T-cell (primary cell): ENCODE measurements at regions not wholly inside any gene's neighbourhood (a gene's known extent, or its start where the extent isn't known, plus 50 kb on each side); places are given as distances from the start of the nearest gene placed in this dataset.

Source experiments
- ATAC-seq, 4 experiments: fragments of 200-7000 bp in 3 of 4; fragments of 150-1000 bp in 1 of 4; cut with Tn5 transposase; replicated peaks in 1 of 4; 1 replicate in 3 of 4; 2 replicates in 1 of 4; pipeline ENCODE4 v1.10.0; 2021; ENCODE audit warnings: moderate library complexity in 3 of 4, mild to moderate bottlenecking in 2 of 4, moderate number of reproducible peaks in 1 of 4
- CTCF ChIA-PET, 2 donors: fragments of 300-600 bp; sonication (Branson Sonifier 250); formaldehyde crosslinking; loops; one replicate each; lab custom pipeline; 2022; ENCODE audit warnings: antibody characterized with exemption in 2 of 2; lab: Charles Lee
- POLR2A ChIA-PET, 2 donors: fragments of 300-600 bp; sonication (Branson Sonifier 250); formaldehyde crosslinking; loops; one replicate each; lab custom pipeline; 2022; ENCODE audit warnings: antibody characterized with exemption in 2 of 2; lab: Charles Lee
- DNase-seq, 35 experiments: peaks; one replicate each; pipeline versions ENCODE4 v3.0.0 to v3.0.0-alpha.2; 2013 to 2023
- H3K27ac ChIP-seq: one replicate; pipeline ENCODE4 v1.5.1; 2013; ENCODE audit warnings: low read length
- H3K27me3 ChIP-seq, 2 experiments: replicated peaks in 1 of 2; 1 replicate in 1 of 2; 2 replicates in 1 of 2; pipeline versions ENCODE4 v1.6.1 to v1.7.0; 2013; ENCODE audit warnings: low read length in 1 of 2, mixed read lengths in 1 of 2; ENCODE audit not compliant: control insufficient read depth in 2 of 2, insufficient read depth in 2 of 2; ENCODE audit errors: extremely low read depth in 1 of 2
- H3K36me3 ChIP-seq, 2 donors: 1 replicate in 1 of 2; 2 replicates in 1 of 2; pipeline versions ENCODE4 v1.6.1 to v1.7.0; 2013; ENCODE audit warnings: low read length in 1 of 2; ENCODE audit not compliant: control insufficient read depth in 2 of 2, insufficient read depth in 1 of 2; ENCODE audit errors: extremely low read depth in 1 of 2
- H3K4me1 ChIP-seq, 2 experiments: 1 replicate in 1 of 2; 2 replicates in 1 of 2; pipeline versions ENCODE4 v1.6.1 to v1.7.0; 2013; ENCODE audit warnings: low read length in 2 of 2, mixed read lengths in 1 of 2; ENCODE audit not compliant: insufficient read depth in 2 of 2, control insufficient read depth in 1 of 2; ENCODE audit errors: extremely low read depth in 1 of 2
- H3K4me3 ChIP-seq, 2 donors: 1 replicate in 1 of 2; 2 replicates in 1 of 2; pipeline versions ENCODE4 v1.5.1 to v1.7.0; 2013; ENCODE audit warnings: mild to moderate bottlenecking in 2 of 2, low read length in 1 of 2, moderate library complexity in 1 of 2; ENCODE audit not compliant: control insufficient read depth in 1 of 2; ENCODE audit errors: extremely low read depth in 1 of 2
- H3K9me3 ChIP-seq: 2 replicates; pipeline ENCODE4 v1.7.0; 2013
- H3K27ac Mint-ChIP-seq, 2 donors: one replicate each; pipeline ENCODE4 v1.8.0; 2020 to 2021; ENCODE audit warnings: mild to moderate bottlenecking in 2 of 2, mixed read lengths in 2 of 2
- H3K27me3 Mint-ChIP-seq, 2 donors: one replicate each; pipeline ENCODE4 v1.8.0; 2021 to 2022; ENCODE audit warnings: mixed read lengths in 2 of 2
- H3K36me3 Mint-ChIP-seq: one replicate; pipeline ENCODE4 v1.8.0; 2021; ENCODE audit warnings: mixed read lengths
- H3K4me1 Mint-ChIP-seq, 3 donors: one replicate each; pipeline ENCODE4 v1.8.0; 2020 to 2022; ENCODE audit warnings: mixed read lengths in 3 of 3, mild to moderate bottlenecking in 1 of 3
- H3K4me3 Mint-ChIP-seq, 3 donors: one replicate each; pipeline ENCODE4 v1.8.0; 2020 to 2022; ENCODE audit warnings: mild to moderate bottlenecking in 3 of 3, mixed read lengths in 3 of 3, moderate library complexity in 3 of 3
- H3K9me3 Mint-ChIP-seq, 3 donors: one replicate each; pipeline ENCODE4 v1.8.0; 2020 to 2022; ENCODE audit warnings: mixed read lengths in 3 of 3
- WGBS: methylation state at CpG from one replicate; pipeline ENCODE4 v1.1.5; 2013; ENCODE audit warnings: missing lambda C conversion rate; ENCODE audit not compliant: insufficient coverage; 5-methylcytosine and 5-hydroxymethylcytosine counted together

DNA sequence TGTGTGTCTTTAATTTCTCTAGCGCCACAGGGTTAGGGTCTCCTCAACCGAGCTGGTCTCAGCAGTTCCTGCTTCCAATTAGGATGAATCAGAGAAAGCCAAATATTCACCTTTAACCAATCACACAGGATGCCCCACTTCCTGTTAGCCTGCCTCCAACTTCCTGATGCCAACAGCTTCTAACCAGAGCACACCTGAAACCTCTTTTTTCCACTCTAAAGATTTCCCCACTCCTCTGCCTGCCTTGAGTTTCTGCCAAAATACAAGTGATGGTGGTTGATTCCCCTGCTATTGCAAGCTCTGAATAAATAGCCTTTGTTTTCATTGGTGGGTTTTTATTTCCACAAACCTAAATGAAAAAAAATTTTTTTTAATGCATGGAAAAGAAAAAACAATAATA lies 144.7 kb upstream of the UST start:
- no peak for DNase-seq
- Mint-ChIP-seq H3K9me3 (peaks cover 6 to 15% (median 9%) of the 10 kb centered on the region in 3 donors), H3K27ac (no peak overlapping the region), H3K36me3 (no peaks in the 10 kb centered on the region), H3K4me3 (no peak overlapping the region), H3K4me1 (no peaks in the 10 kb centered on the region), H3K27me3 (peaks cover 9% of the 10 kb centered on the region in 2 donors)
- Histone ChIP-seq H3K4me3 (no peak overlapping the region), H3K4me1 (no peaks in the 10 kb centered on the region), H3K27ac (no peak overlapping the region), H3K36me3 (no peaks in the 10 kb centered on the region), H3K27me3 (no peaks in the 10 kb centered on the region), H3K9me3 (no peaks in the 10 kb centered on the region)
- CTCF ChIA-PET, result no interaction called here
- WGBS, result 60% methylated on average over 1 of the region's 2 CpGs
- ATAC-seq, result no peak
- POLR2A ChIA-PET, result no interaction called here

DNA sequence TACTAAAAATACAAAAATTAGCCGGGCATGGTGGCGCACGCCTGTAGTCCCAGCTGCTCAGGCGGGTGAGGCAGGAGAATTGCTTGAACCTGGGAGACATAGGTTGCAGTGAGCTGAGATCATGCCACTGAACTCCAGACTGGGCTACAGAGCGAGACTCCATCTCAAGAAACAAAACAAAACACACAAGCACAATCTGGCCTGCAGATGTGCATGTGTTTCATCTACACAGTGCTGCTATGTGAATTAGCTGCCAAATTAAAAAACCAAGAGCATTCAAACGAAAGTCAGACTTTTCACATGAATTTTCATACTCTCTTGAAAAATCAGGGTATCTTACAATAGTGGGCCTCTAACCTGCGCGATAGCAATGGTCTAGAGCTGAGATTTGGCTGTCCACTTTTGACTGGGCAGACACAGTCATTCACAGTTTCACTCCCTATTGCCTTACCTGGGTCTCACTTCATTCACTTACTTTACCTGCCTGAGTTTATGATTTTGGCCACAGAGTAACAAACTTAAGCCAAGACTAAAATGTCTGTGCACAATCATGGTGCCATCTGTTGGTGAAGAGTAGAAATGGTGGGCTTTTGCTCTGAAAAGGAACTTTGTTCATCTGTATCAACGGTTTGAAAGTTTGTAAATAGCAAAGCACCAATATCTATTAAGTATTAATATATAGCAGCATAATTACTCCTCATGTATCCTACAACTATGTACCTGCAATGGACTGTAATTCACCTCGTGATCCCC lies 138.5 kb upstream of the UST start:
- Mint-ChIP-seq H3K27me3 (peaks cover 9 to 12% of the 10 kb centered on the region in 2 donors), H3K4me3 (no peak overlapping the region), H3K36me3 (no peaks in the 10 kb centered on the region), H3K27ac (no peak overlapping the region), H3K4me1 (no peaks in the 10 kb centered on the region), H3K9me3 (no peaks in the 10 kb centered on the region)
- no peaks in the 10 kb centered on the region for H3K9me3 ChIP-seq
- no peak overlapping the region for H3K27ac ChIP-seq
- 86% methylated on average over 5 of the region's 10 CpGs for WGBS
- ATAC-seq (no peak), DNase-seq (no peak)
- no peaks in the 10 kb centered on the region for H3K27me3 ChIP-seq
- CTCF ChIA-PET, result no interaction called here
- H3K36me3 ChIP-seq, result no peaks in the 10 kb centered on the region
- POLR2A ChIA-PET, result no interaction called here
- H3K4me3 ChIP-seq, result no peak overlapping the region
- H3K4me1 ChIP-seq, result no peaks in the 10 kb centered on the region

DNA sequence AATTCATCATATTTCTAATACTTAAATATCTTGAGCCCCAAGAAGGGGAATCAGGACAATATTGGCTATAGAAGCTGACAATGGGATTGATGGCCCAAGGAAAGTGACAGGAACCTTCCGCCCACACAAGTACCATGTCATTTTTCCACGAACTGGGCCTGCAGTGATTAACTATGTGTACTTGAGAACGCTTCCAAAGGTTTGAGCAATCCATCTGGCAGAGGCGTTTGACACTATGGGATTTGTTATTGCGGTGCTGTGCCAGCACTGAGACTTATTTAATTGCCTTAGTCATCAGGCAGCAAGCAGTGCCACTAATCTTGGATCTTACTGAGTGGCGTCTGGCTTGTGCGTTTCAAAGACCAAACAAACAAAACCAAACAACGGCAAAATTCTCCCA lies 135.6 kb upstream of the UST start:
- no peak overlapping the region for H3K27ac Mint-ChIP-seq
- H3K4me1 Mint-ChIP-seq, result no peaks in the 10 kb centered on the region
- DNase-seq (no peak), ATAC-seq (no peak)
- H3K4me3 Mint-ChIP-seq, result no peak overlapping the region
- no peaks in the 10 kb centered on the region for H3K36me3 ChIP-seq
- H3K27me3 Mint-ChIP-seq, result peaks cover 9% of the 10 kb centered on the region in 2 donors
- WGBS, result 87% methylated on average over 5 of the region's 8 CpGs
- H3K9me3 ChIP-seq, result no peaks in the 10 kb centered on the region
- no peaks in the 10 kb centered on the region for H3K9me3 Mint-ChIP-seq
- H3K27me3 ChIP-seq, result no peaks in the 10 kb centered on the region
- H3K4me3 ChIP-seq, result no peak overlapping the region
- H3K36me3 Mint-ChIP-seq, result no peaks in the 10 kb centered on the region
- ChIA-PET CTCF (no interaction called here), POLR2A (no interaction called here)
- H3K4me1 ChIP-seq, result no peaks in the 10 kb centered on the region
- H3K27ac ChIP-seq, result no peak overlapping the region

DNA sequence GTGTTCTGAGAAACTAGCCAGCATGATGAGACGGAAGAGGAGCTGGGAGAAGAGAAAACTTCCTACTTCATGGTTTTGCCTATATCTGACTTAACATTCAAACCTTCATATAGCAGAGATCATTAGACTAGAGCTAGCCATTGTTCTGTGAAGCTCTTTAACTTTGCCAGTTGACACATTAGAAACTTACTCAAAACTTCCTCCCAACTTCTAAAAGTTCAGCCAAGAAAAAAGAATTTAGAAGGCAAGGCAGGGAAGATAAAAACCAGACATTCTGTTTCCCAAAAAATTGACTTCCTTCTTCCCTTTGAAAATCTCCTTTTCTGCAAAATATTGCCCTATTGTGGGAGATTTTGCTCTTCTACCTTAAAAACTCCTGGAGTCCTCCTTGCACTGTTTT lies 134.8 kb upstream of the UST start:
- Mint-ChIP-seq H3K36me3 (no peaks in the 10 kb centered on the region), H3K27me3 (peaks cover 9% of the 10 kb centered on the region in 2 donors), H3K4me3 (no peak overlapping the region), H3K4me1 (no peaks in the 10 kb centered on the region), H3K9me3 (no peaks in the 10 kb centered on the region), H3K27ac (no peak overlapping the region)
- ATAC-seq, result no peak
- Histone ChIP-seq H3K4me1 (no peaks in the 10 kb centered on the region), H3K9me3 (no peaks in the 10 kb centered on the region), H3K36me3 (no peaks in the 10 kb centered on the region), H3K4me3 (no peak overlapping the region), H3K27ac (no peak overlapping the region), H3K27me3 (no peaks in the 10 kb centered on the region)
- no peak for DNase-seq
- ChIA-PET POLR2A (no interaction called here), CTCF (interaction anchor here in 1 of 2 donors (0.7 kb wide), 1 partner anchor 43 kb away, joined by 3 read pairs; no protein-coding TSS in a partner anchor)
- no CpG with 5 or more reads among the region's 1 CpG for WGBS

DNA sequence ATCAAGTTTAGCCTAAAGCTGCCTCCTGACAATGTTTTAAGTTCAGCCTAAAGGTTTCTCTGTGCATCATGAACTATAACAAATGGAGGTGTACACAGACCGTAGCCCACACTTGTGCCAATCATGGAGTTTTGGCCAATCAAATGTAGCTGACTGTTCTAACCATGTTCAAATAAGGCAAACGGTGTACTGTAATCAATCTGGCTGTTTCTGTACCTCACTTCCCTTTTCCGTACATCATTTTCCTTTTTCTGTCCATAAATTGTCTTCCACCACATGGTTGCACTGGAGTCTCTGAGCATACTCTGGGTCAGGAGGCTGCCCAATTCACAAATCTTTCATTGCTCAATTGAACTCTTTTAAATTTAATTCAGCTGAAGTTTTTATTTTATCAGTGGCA lies 132.2 kb upstream of the UST start:
- POLR2A ChIA-PET, result no interaction called here
- Mint-ChIP-seq H3K9me3 (no peaks in the 10 kb centered on the region), H3K36me3 (no peaks in the 10 kb centered on the region), H3K4me3 (no peak overlapping the region), H3K27ac (no peak overlapping the region), H3K4me1 (peaks cover 0 to 6% (median 0%) of the 10 kb centered on the region in 3 donors), H3K27me3 (peaks cover 7 to 17% of the 10 kb centered on the region in 2 donors)
- H3K27me3 ChIP-seq, result no peaks in the 10 kb centered on the region
- no peaks in the 10 kb centered on the region for H3K4me1 ChIP-seq
- DNase-seq, result no peak
- CTCF ChIA-PET, result no interaction called here
- 69% methylated on average over 3 of the region's 3 CpGs for WGBS
- H3K9me3 ChIP-seq, result no peaks in the 10 kb centered on the region
- H3K36me3 ChIP-seq, result no peaks in the 10 kb centered on the region
- no peak for ATAC-seq
- H3K4me3 ChIP-seq, result no peak overlapping the region
- no peak overlapping the region for H3K27ac ChIP-seq

DNA sequence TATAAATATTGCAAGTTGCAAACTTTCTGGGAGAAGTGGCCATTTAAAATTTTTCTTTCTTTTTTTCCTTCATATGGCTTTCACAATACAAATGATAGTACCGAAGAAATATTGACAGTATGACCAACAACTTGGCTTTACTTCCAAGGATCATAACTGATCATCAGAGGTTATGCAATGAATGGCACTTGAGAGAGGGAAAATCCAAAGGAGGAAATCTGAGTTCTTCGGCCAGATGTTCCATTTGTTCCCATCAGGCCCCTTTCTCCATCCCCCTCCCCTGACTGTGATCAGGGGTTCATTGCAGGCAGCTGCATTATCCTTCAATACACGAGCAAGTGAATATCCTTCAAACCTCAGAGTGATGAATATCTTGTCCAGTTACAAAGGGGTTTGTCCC lies 130.0 kb upstream of the UST start:
- H3K27ac ChIP-seq, result no peak overlapping the region
- H3K4me3 ChIP-seq, result no peak overlapping the region
- Mint-ChIP-seq H3K4me3 (no peak overlapping the region), H3K4me1 (peaks cover 0 to 6% (median 0%) of the 10 kb centered on the region in 3 donors), H3K27ac (no peak overlapping the region), H3K27me3 (peaks cover 6 to 15% of the 10 kb centered on the region in 2 donors), H3K9me3 (no peaks in the 10 kb centered on the region), H3K36me3 (no peaks in the 10 kb centered on the region)
- H3K27me3 ChIP-seq, result no peaks in the 10 kb centered on the region
- no peaks in the 10 kb centered on the region for H3K36me3 ChIP-seq
- ATAC-seq, result no peak
- ChIA-PET POLR2A (no interaction called here), CTCF (no interaction called here)
- no CpG with 5 or more reads among the region's 3 CpGs for WGBS
- no peaks in the 10 kb centered on the region for H3K4me1 ChIP-seq
- no peaks in the 10 kb centered on the region for H3K9me3 ChIP-seq
- DNase-seq, result no peak
